NCI-H1105 (cell line): ENCODE measurements at regions not wholly inside any gene's neighbourhood (a gene's known extent, or its start where the extent isn't known, plus 50 kb on each side); places are given as distances from the start of the nearest gene placed in this dataset.
A peak's percentile ranks its signal among the peaks of the same experiment; 100 is the strongest.

ENCODE experiments used
- DNase-seq: peaks from one replicate; lab custom pipeline; 2025; lab: John Stamatoyannopoulos, UW

- DNase-seq: no peak
Observed at GRCh38 chr10:2728087-2728486, 339.3 kb upstream of the PFKP start.

GRCh38 chr10:2716596-2716995, 350.8 kb upstream of the PFKP start:
- no peak for DNase-seq

- no peak for DNase-seq
Observed at GRCh38 chr10:2714597-2714996, 352.8 kb upstream of the PFKP start.

- DNase-seq: no peak
Observed at GRCh38 chr10:2703953-2704352, 363.4 kb upstream of the PFKP start.

- DNase-seq: no peak
Observed at GRCh38 chr10:2701802-2702201, 365.5 kb upstream of the PFKP start.

GRCh38 chr10:2700626-2701305, 366.6 kb upstream of the PFKP start:
- no peak for DNase-seq

GRCh38 chr10:2688958-2689357, 378.4 kb upstream of the PFKP start:
- DNase-seq: no peak

GRCh38 chr10:2686691-2687090, 380.7 kb upstream of the PFKP start:
- DNase-seq: no peak

- DNase-seq: no peak
Observed at GRCh38 chr10:2682491-2682890, 384.9 kb upstream of the PFKP start.

- no peak for DNase-seq
Observed at GRCh38 chr10:2681891-2682290, 385.5 kb upstream of the PFKP start.

GRCh38 chr10:2680821-2681220, 386.5 kb upstream of the PFKP start:
- DNase-seq: no peak

GRCh38 chr10:2679646-2680045, 387.7 kb upstream of the PFKP start:
- no peak for DNase-seq

- no peak for DNase-seq
Observed at GRCh38 chr10:2676455-2676854, 390.9 kb upstream of the PFKP start.

GRCh38 chr10:2674451-2674850, 392.9 kb upstream of the PFKP start:
- DNase-seq: no peak

- no peak for DNase-seq
Observed at GRCh38 chr10:2670864-2671263, 396.5 kb upstream of the PFKP start.

GRCh38 chr10:2665772-2666171, 401.6 kb upstream of the PFKP start:
- no peak for DNase-seq

GRCh38 chr10:2660276-2660675, 407.1 kb upstream of the PFKP start:
- DNase-seq: no peak

GRCh38 chr10:2659660-2660209, 407.6 kb upstream of the PFKP start:
- no peak for DNase-seq

GRCh38 chr10:2658780-2659179, 408.6 kb upstream of the PFKP start:
- DNase-seq: no peak

GRCh38 chr10:2650328-2650727, 417.0 kb upstream of the PFKP start:
- DNase-seq: no peak

- DNase-seq: no peak
Observed at GRCh38 chr10:2641028-2641427, 426.3 kb upstream of the PFKP start.

- no peak for DNase-seq
Observed at GRCh38 chr10:2633630-2634029, 433.7 kb upstream of the PFKP start.

GRCh38 chr10:2631557-2632205, 435.7 kb upstream of the PFKP start:
- DNase-seq: peak; percentile 20

GRCh38 chr10:2628705-2629104, 438.6 kb upstream of the PFKP start:
- no peak for DNase-seq
